ENCODE measurements at regions not wholly inside any gene's neighbourhood (a gene's known extent, or its start where the extent isn't known, plus 50 kb on each side); places are given as distances from the start of the nearest gene placed in this dataset.

- no peak for TF ChIP-seq CTCF (optimal IDR thresholded peaks at IDR 0.05 in 1 of 3, IDR thresholded peaks at IDR 0.05 in 1 of 3, conservative IDR thresholded peaks at IDR 0.05 in 1 of 3; ENCODE audit: extremely low read depth in 1 of 3, insufficient read depth in 2 of 3, low read length in 3 of 3)
- no peak for TF ChIP-seq EZH2 (IDR thresholded peaks at IDR 0.05; ENCODE audit: low read length)
Measured at GRCh38 chr4:17328141-17328815, 183.6 kb downstream of the QDPR start.

Measured in keratinocyte (primary cell).